Panc1 (cell line): ENCODE measurements at regions not wholly inside any gene's neighbourhood (a gene's known extent, or its start where the extent isn't known, plus 50 kb on each side); places are given as distances from the start of the nearest gene placed in this dataset.

Experiments
- ATAC-seq: fragments of 200-7000 bp; cut with Tn5 transposase; 2 replicates; pipeline ENCODE4 v1.9.1; 2020; ENCODE audit warnings: mild to moderate bottlenecking, moderate library complexity
- BruUV-seq: library from RNA; stranded (reverse); fragments of 400-500 nt; replicated peaks from 2 replicates; lab custom pipeline; 2021; lab: Mats Ljungman, UMichigan
- CTCF ChIA-PET: fragments of 300-600 bp; sonication (Branson Sonifier 250); formaldehyde crosslinking; loops from one replicate; lab custom pipeline; 2022; ENCODE audit warnings: antibody characterized with exemption; lab: Charles Lee
- POLR2A ChIA-PET: fragments of 300-600 bp; sonication (Branson Sonifier 250); formaldehyde crosslinking; loops from one replicate; lab custom pipeline; 2022; ENCODE audit warnings: antibody characterized with exemption; lab: Charles Lee
- DNase-seq: peaks from one replicate; pipeline ENCODE4 v3.0.0-alpha.2; 2010; ENCODE audit warnings: low read depth, low spot score
- H3K27ac ChIP-seq: 2 replicates; pipeline ENCODE4 v1.5.1; 2011; ENCODE audit warnings: mild to moderate bottlenecking, low read length, inconsistent platforms
- H3K27me3 ChIP-seq: fragments of 200-500 bp; sonication (Bioruptor generic); 2 replicates; pipeline ENCODE4 v1.6.0; 2014; ENCODE audit warnings: low read length, inconsistent platforms; ENCODE audit not compliant: control insufficient read depth, insufficient read depth
- H3K36me3 ChIP-seq: fragments of 200-500 bp; sonication (Bioruptor generic); 2 replicates; pipeline ENCODE4 v1.5.1; 2014; ENCODE audit warnings: inconsistent platforms, mild to moderate bottlenecking, low read length, moderate library complexity; ENCODE audit not compliant: control insufficient read depth, insufficient read depth
- H3K4me1 ChIP-seq: 2 replicates; pipeline ENCODE4 v1.5.1; 2011; ENCODE audit warnings: inconsistent platforms, mild to moderate bottlenecking, low read length, moderate library complexity; ENCODE audit not compliant: control insufficient read depth, insufficient read depth
- H3K4me3 ChIP-seq, 2 experiments: 2 replicates each; pipeline ENCODE4 v1.5.1; 2011 to 2012; ENCODE audit warnings: low read depth in 2 of 2, low read length in 2 of 2, mild to moderate bottlenecking in 2 of 2, inconsistent platforms in 1 of 2, moderate library complexity in 1 of 2
- H3K9me3 ChIP-seq: fragments of 200-500 bp; sonication (Bioruptor generic); 2 replicates; pipeline ENCODE4 v1.5.1; 2014; ENCODE audit warnings: low read depth, mild to moderate bottlenecking, inconsistent platforms, low read length, moderate library complexity; ENCODE audit not compliant: control insufficient read depth, insufficient read depth
- CTCF ChIP-seq: fragments of 450-650 bp; IDR thresholded peaks from 2 replicates; pipeline ENCODE4 v1.5.1; 2017; ENCODE audit warnings: mild to moderate bottlenecking
- POLR2AphosphoS5 ChIP-seq: IDR thresholded peaks from 2 replicates; pipeline ENCODE4 v1.6.1; 2012; ENCODE audit warnings: mild to moderate bottlenecking, low read depth, low read length, moderate library complexity
- REST ChIP-seq, 2 experiments: IDR thresholded peaks; 2 replicates each; pipeline ENCODE4 v1.6.1; 2011 to 2012; ENCODE audit warnings: low read depth in 2 of 2, control low read depth in 1 of 2, low read length in 1 of 2, mild to moderate bottlenecking in 1 of 2, moderate library complexity in 1 of 2; ENCODE audit not compliant: insufficient read depth in 1 of 2
- SIN3A ChIP-seq: IDR thresholded peaks from 2 replicates; pipeline ENCODE4 v1.6.1; 2012; ENCODE audit warnings: low read depth, mild to moderate bottlenecking, low read length, moderate library complexity, borderline replicate concordance; ENCODE audit not compliant: insufficient read depth
- TCF7L2 ChIP-seq: IDR thresholded peaks from 2 replicates; pipeline ENCODE4 v1.6.1; 2011; ENCODE audit warnings: mild to moderate bottlenecking, low read depth, low read length, inconsistent platforms
- in situ Hi-C: cut with HindIII; loops from 2 replicates; pipeline ENCODE4 v1.10.0; 2016; ENCODE audit warnings: low sequenced_read_pairs, low pct_unique_long_range_greater_than_20kb
- intact Hi-C: fragments of 100-400 bp; cut with micrococcal nuclease; formaldehyde crosslinking; loops from one replicate; pipeline ENCODE4 v1.10.0; 2022; ENCODE audit not compliant: unreplicated experiment

- TF ChIP-seq TCF7L2, result no peak
- TF ChIP-seq REST (IDR thresholded peaks at IDR 0.05; ENCODE audit: insufficient read depth in 1 of 2, low read depth in 2 of 2, low read length in 1 of 2), result no peak
- no peak for TF ChIP-seq CTCF
- TF ChIP-seq SIN3A, result no peak
- BruUV-seq, result no TSS peak
- H3K9me3 ChIP-seq, result no peaks in the 10 kb centered on the region
- no peaks in the 10 kb centered on the region for H3K36me3 ChIP-seq
- H3K27me3 ChIP-seq, result no peaks in the 10 kb centered on the region
- H3K27ac ChIP-seq, result no peak overlapping the region
- H3K4me1 ChIP-seq, result no peaks in the 10 kb centered on the region
- intact Hi-C loops (no loop called here), in situ Hi-C loops (no loop called here)
- ChIA-PET CTCF (no interaction called here), POLR2A (no interaction called here)
- H3K4me3 ChIP-seq, result no peak overlapping the region
- no peak for DNase-seq
- ATAC-seq, result no peak
Observed at GRCh38 chr10:78249690-78250089, 216.0 kb downstream of the RPS24 start.

GRCh38 chr10:78250313-78251015 lies 216.8 kb downstream of the RPS24 start:
- H3K4me3 ChIP-seq, result no peak overlapping the region
- CTCF ChIA-PET, result no interaction called here
- POLR2A ChIA-PET, result no interaction called here
- H3K27ac ChIP-seq, result no peak overlapping the region
- H3K36me3 ChIP-seq, result no peaks in the 10 kb centered on the region
- H3K9me3 ChIP-seq, result peaks cover 6% of the 10 kb centered on the region; the same call in 1 of the 2 replicates
- in situ Hi-C loops, result no loop called here
- no peak for DNase-seq
- TF ChIP-seq SIN3A (no peak), POLR2AphosphoS5 (no peak), REST (IDR thresholded peaks at IDR 0.05; ENCODE audit: insufficient read depth in 1 of 2, low read depth in 2 of 2, low read length in 1 of 2) (no peak), TCF7L2 (no peak), CTCF (no peak)
- intact Hi-C loops, result no loop called here
- no peak for ATAC-seq
- no peaks in the 10 kb centered on the region; the same call in 1 of the 2 replicates for H3K4me1 ChIP-seq
- no peaks in the 10 kb centered on the region for H3K27me3 ChIP-seq
- BruUV-seq, result no TSS peak
